ENCODE measurements at regions not wholly inside any gene's neighbourhood (a gene's known extent, or its start where the extent isn't known, plus 50 kb on each side); places are given as distances from the start of the nearest gene placed in this dataset.

DNA sequence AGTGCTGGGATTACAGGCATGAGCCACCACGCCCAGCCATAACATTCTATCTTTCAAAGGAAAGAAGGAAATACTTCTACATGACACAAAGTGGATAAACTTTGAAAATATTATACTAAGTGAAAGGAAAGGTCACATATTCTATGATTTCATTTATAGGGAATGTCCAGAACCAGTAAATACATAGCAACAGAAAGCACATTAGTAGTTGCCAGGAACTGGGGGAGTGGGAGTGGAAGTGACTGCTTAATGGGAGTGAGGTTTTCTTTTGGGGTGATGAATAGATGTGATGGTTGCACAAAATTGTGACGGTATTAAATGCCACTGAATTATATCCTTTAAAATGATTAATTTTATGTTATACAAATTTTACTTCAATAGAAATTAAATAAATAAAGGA is 95.7 kb upstream of the IL15 start:
- TF ChIP-seq, protein P1, sequence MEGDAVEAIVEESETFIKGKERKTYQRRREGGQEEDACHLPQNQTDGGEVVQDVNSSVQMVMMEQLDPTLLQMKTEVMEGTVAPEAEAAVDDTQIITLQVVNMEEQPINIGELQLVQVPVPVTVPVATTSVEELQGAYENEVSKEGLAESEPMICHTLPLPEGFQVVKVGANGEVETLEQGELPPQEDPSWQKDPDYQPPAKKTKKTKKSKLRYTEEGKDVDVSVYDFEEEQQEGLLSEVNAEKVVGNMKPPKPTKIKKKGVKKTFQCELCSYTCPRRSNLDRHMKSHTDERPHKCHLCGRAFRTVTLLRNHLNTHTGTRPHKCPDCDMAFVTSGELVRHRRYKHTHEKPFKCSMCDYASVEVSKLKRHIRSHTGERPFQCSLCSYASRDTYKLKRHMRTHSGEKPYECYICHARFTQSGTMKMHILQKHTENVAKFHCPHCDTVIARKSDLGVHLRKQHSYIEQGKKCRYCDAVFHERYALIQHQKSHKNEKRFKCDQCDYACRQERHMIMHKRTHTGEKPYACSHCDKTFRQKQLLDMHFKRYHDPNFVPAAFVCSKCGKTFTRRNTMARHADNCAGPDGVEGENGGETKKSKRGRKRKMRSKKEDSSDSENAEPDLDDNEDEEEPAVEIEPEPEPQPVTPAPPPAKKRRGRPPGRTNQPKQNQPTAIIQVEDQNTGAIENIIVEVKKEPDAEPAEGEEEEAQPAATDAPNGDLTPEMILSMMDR (IDR thresholded peaks at IDR 0.05) = no peak
- no peak for TF ChIP-seq POLR2A (IDR thresholded peaks at IDR 0.05)

Measured in thyroid gland (tissue), 4 donors.